Activated CD4-positive, alpha-beta memory T cell treated with anti-CD3 and anti-CD28 coated beads, Interleukin-2, amount 10 ng/mL, durations not matched to agents 7 days and 5 days (primary cell): ENCODE measurements at regions not wholly inside any gene's neighbourhood (a gene's known extent, or its start where the extent isn't known, plus 50 kb on each side); places are given as distances from the start of the nearest gene placed in this dataset.

Experiments
- CTCF ChIA-PET: fragments of 350-600 bp; sonication (Branson Sonifier 250); formaldehyde crosslinking; loops from one replicate; lab custom pipeline; 2021; ENCODE audit warnings: antibody characterized with exemption, inconsistent platforms; lab: Charles Lee
- POLR2A ChIA-PET: fragments of 350-600 bp; sonication (Branson Sonifier 250); formaldehyde crosslinking; loops from one replicate; lab custom pipeline; 2021; ENCODE audit warnings: antibody characterized with exemption; lab: Charles Lee
- DNase-seq: peaks from one replicate; pipeline ENCODE4 v3.0.0-alpha.2; 2020
- H3K27ac Mint-ChIP-seq: one replicate; pipeline ENCODE4 v1.8.0; 2021; ENCODE audit warnings: mild to moderate bottlenecking, mixed read lengths
- H3K27me3 Mint-ChIP-seq: one replicate; pipeline ENCODE4 v1.8.0; 2021; ENCODE audit warnings: mixed read lengths
- H3K36me3 Mint-ChIP-seq: one replicate; pipeline ENCODE4 v1.8.0; 2021; ENCODE audit warnings: low read depth, mixed read lengths
- H3K4me1 Mint-ChIP-seq: one replicate; pipeline ENCODE4 v1.8.0; 2021; ENCODE audit warnings: mixed read lengths
- H3K4me3 Mint-ChIP-seq: one replicate; pipeline ENCODE4 v1.8.0; 2021; ENCODE audit warnings: mild to moderate bottlenecking, mixed read lengths
- H3K9me3 Mint-ChIP-seq: one replicate; pipeline ENCODE4 v1.8.0; 2021; ENCODE audit warnings: mixed read lengths

GRCh38 chr18:22607284-22607635, 189.5 kb upstream of the CTAGE1 start:
- ChIA-PET POLR2A (no interaction called here), CTCF (no interaction called here)
- no peak for DNase-seq
- Mint-ChIP-seq H3K9me3 (no peaks in the 10 kb centered on the region), H3K27ac (no peak overlapping the region), H3K4me3 (no peak overlapping the region), H3K4me1 (no peaks in the 10 kb centered on the region), H3K27me3 (no peaks in the 10 kb centered on the region), H3K36me3 (no peaks in the 10 kb centered on the region)

DNA sequence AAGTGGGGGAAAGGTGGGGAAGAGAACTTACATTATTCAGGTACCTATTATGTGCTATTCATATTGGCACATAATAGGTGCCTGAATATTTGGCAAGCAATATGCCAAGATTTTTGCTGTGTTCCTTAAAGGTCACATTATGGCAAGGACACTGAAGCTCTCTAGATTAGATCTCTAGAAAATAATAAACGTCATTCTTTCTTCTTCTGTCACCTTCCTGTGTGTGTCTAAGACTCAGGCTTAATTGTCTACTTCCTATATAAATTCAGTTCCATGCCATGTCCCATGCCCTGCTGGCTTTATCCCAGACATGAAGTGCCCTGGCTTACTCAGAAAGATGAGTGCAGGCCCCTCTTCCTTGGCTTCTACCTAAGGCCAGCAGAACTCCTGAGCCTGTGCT, 191.1 kb upstream of the CTAGE1 start:
- ChIA-PET CTCF (no interaction called here), POLR2A (no interaction called here)
- H3K27me3 Mint-ChIP-seq, result no peaks in the 10 kb centered on the region
- H3K27ac Mint-ChIP-seq, result no peak overlapping the region
- H3K36me3 Mint-ChIP-seq, result no peaks in the 10 kb centered on the region
- DNase-seq, result no peak
- no peaks in the 10 kb centered on the region for H3K9me3 Mint-ChIP-seq
- H3K4me3 Mint-ChIP-seq, result no peak overlapping the region
- H3K4me1 Mint-ChIP-seq, result no peaks in the 10 kb centered on the region

DNA sequence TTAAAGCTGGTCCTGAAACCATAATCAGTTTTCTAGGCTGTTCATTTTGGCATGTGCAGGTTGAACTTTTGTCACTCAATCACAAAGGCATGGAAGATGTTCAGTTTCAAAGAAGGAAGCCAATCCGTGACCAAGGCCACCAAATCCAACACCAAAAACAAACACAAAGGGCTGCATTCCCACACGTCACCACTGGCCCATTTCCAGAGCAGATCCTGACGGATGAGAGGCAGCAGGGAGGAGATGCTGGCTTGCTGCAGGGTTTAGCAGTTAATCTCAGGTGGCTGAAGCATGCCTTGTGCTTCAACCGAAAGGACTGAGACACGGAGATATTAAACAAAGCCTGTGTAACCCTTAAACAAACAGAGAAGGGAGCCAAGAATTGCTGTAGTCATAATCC, 191.9 kb upstream of the CTAGE1 start:
- Mint-ChIP-seq H3K4me1 (no peaks in the 10 kb centered on the region), H3K27ac (no peak overlapping the region), H3K36me3 (no peaks in the 10 kb centered on the region), H3K27me3 (no peaks in the 10 kb centered on the region), H3K4me3 (no peak overlapping the region), H3K9me3 (no peaks in the 10 kb centered on the region)
- no peak for DNase-seq
- POLR2A ChIA-PET, result no interaction called here
- CTCF ChIA-PET, result no interaction called here

DNA sequence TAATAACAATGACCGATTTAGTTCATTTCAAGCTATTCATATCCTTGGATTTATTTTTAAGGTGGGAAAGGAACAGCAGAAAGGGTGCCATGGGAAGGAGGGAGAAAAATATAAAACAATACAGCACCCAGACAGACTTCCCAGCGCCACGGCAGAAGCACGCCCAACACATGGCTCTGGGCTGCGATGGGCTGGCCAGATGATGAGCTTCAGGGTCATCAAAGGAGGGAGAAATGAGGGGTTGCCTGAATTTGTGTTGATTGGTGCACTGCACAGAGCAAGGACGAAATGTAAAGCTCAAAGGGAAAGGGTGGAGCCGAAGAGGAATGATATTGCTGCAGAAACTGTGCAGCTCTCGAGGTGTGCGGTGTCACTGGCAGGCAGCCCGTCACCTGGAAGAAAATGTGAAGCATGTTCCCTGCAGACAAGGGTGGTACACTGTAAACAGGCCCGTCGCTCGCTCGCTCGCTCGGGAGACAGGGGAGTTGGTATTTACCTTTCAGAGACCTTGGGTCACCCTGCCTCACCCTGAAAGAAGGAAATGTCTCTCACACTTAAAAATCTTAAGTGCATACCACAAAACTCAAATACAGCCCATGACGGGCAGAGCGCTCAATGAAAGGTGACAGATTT, 195.5 kb upstream of the CTAGE1 start:
- CTCF ChIA-PET, result no interaction called here

GRCh38 chr18:22613788-22614187, 196.1 kb upstream of the CTAGE1 start:
- no peak for DNase-seq
- no peaks in the 10 kb centered on the region for H3K9me3 Mint-ChIP-seq
- CTCF ChIA-PET, result no interaction called here
- H3K4me3 Mint-ChIP-seq, result no peak overlapping the region
- H3K4me1 Mint-ChIP-seq, result no peaks in the 10 kb centered on the region
- H3K36me3 Mint-ChIP-seq, result no peaks in the 10 kb centered on the region
- no peak overlapping the region for H3K27ac Mint-ChIP-seq
- no peaks in the 10 kb centered on the region for H3K27me3 Mint-ChIP-seq
- POLR2A ChIA-PET, result no interaction called here

More for the DNA sequence above, 195.5 kb upstream of the CTAGE1 start:
- no peak for DNase-seq
- Mint-ChIP-seq H3K4me1 (no peaks in the 10 kb centered on the region), H3K9me3 (no peaks in the 10 kb centered on the region), H3K36me3 (no peaks in the 10 kb centered on the region), H3K27ac (no peak overlapping the region), H3K4me3 (no peak overlapping the region), H3K27me3 (no peaks in the 10 kb centered on the region)
- POLR2A ChIA-PET, result no interaction called here

DNA sequence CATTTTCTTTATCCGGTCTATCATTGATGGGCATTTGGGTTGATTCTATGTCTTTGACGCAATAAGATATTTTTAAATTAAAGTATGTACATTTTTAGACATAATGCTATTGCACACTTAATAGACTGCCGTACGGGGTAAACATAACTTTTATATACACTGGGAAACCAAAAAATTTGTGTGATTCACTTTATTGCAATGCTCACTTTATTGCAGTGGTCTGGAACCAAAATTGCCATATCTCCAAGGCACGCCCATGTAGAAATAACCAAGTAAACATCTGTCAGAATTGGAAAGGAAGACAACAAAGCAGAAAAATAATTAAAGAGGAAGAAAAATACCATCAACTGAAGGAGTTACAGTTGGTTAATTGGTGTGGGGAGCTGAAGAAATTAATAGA, 205.8 kb upstream of the CTAGE1 start:
- no peak overlapping the region for H3K4me3 Mint-ChIP-seq
- no peak overlapping the region for H3K27ac Mint-ChIP-seq
- DNase-seq, result no peak
- ChIA-PET CTCF (no interaction called here), POLR2A (no interaction called here)
- H3K36me3 Mint-ChIP-seq, result no peaks in the 10 kb centered on the region
- peaks cover 3% of the 10 kb centered on the region for H3K9me3 Mint-ChIP-seq
- H3K27me3 Mint-ChIP-seq, result no peaks in the 10 kb centered on the region
- H3K4me1 Mint-ChIP-seq, result no peaks in the 10 kb centered on the region

- Mint-ChIP-seq H3K4me3 (no peak overlapping the region), H3K9me3 (peaks cover 3% of the 10 kb centered on the region), H3K27me3 (no peaks in the 10 kb centered on the region), H3K36me3 (no peaks in the 10 kb centered on the region), H3K4me1 (no peaks in the 10 kb centered on the region), H3K27ac (no peak overlapping the region)
- POLR2A ChIA-PET, result no interaction called here
- DNase-seq, result no peak
- CTCF ChIA-PET, result no interaction called here
Measured at GRCh38 chr18:22624176-22624575, 206.5 kb upstream of the CTAGE1 start.

GRCh38 chr18:22625406-22625805, 207.7 kb upstream of the CTAGE1 start:
- H3K9me3 Mint-ChIP-seq, result peaks cover 1% of the 10 kb centered on the region
- H3K36me3 Mint-ChIP-seq, result no peaks in the 10 kb centered on the region
- no peak overlapping the region for H3K27ac Mint-ChIP-seq
- no peak overlapping the region for H3K4me3 Mint-ChIP-seq
- ChIA-PET POLR2A (no interaction called here), CTCF (no interaction called here)
- H3K4me1 Mint-ChIP-seq, result no peaks in the 10 kb centered on the region
- no peak for DNase-seq
- H3K27me3 Mint-ChIP-seq, result no peaks in the 10 kb centered on the region

- CTCF ChIA-PET, result no interaction called here
- Mint-ChIP-seq H3K4me1 (no peaks in the 10 kb centered on the region), H3K9me3 (no peaks in the 10 kb centered on the region), H3K4me3 (no peak overlapping the region), H3K36me3 (no peaks in the 10 kb centered on the region), H3K27me3 (no peaks in the 10 kb centered on the region), H3K27ac (no peak overlapping the region)
- POLR2A ChIA-PET, result no interaction called here
- no peak for DNase-seq
Measured at GRCh38 chr18:22626771-22627170, 209.1 kb upstream of the CTAGE1 start.

GRCh38 chr18:22627506-22627905, 209.8 kb upstream of the CTAGE1 start:
- Mint-ChIP-seq H3K9me3 (no peaks in the 10 kb centered on the region), H3K4me3 (no peak overlapping the region), H3K36me3 (no peaks in the 10 kb centered on the region), H3K4me1 (no peaks in the 10 kb centered on the region), H3K27ac (no peak overlapping the region), H3K27me3 (no peaks in the 10 kb centered on the region)
- ChIA-PET POLR2A (no interaction called here), CTCF (no interaction called here)
- DNase-seq, result no peak

- H3K27ac Mint-ChIP-seq, result no peak overlapping the region
- POLR2A ChIA-PET, result no interaction called here
- H3K4me3 Mint-ChIP-seq, result no peak overlapping the region
- CTCF ChIA-PET, result no interaction called here
- no peaks in the 10 kb centered on the region for H3K36me3 Mint-ChIP-seq
- no peaks in the 10 kb centered on the region for H3K4me1 Mint-ChIP-seq
- no peaks in the 10 kb centered on the region for H3K27me3 Mint-ChIP-seq
- no peaks in the 10 kb centered on the region for H3K9me3 Mint-ChIP-seq
- no peak for DNase-seq
Measured at GRCh38 chr18:22628795-22629510, 211.2 kb upstream of the CTAGE1 start.

- Mint-ChIP-seq H3K4me1 (no peaks in the 10 kb centered on the region), H3K36me3 (no peaks in the 10 kb centered on the region)
- POLR2A ChIA-PET, result no interaction called here
Measured at GRCh38 chr18:22630980-22631379, 213.3 kb upstream of the CTAGE1 start.

DNA sequence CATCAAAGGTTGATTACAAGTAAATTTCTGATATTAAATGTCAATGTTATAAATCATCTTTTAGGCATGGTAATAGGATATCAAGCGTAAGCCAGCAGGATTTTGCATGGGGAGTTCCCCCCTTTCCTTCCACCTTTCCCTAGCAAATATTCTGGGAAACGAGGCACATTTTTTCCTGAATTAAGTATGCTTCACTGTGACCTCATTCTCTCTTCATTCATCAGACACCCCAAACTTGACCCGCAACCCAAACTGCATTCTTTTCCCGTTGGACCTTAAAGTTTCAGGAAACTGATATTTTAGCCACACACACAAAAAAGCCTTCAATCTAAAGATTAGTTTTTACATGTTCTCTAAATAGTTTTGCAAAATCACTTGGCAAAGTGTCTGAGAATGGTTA, 214.5 kb upstream of the CTAGE1 start:
- ChIA-PET POLR2A (no interaction called here), CTCF (no interaction called here)
- H3K27me3 Mint-ChIP-seq, result no peaks in the 10 kb centered on the region
- no peak overlapping the region for H3K4me3 Mint-ChIP-seq
- H3K27ac Mint-ChIP-seq, result no peak overlapping the region
- no peaks in the 10 kb centered on the region for H3K9me3 Mint-ChIP-seq
- DNase-seq, result no peak
- H3K4me1 Mint-ChIP-seq, result no peaks in the 10 kb centered on the region
- H3K36me3 Mint-ChIP-seq, result no peaks in the 10 kb centered on the region

More at GRCh38 chr18:22630980-22631379, 213.3 kb upstream of the CTAGE1 start:
- Mint-ChIP-seq H3K27ac (no peak overlapping the region), H3K9me3 (no peaks in the 10 kb centered on the region), H3K27me3 (no peaks in the 10 kb centered on the region), H3K4me3 (no peak overlapping the region)
- no peak for DNase-seq
- CTCF ChIA-PET, result no interaction called here

- CTCF ChIA-PET, result no interaction called here
- Mint-ChIP-seq H3K4me3 (no peak overlapping the region), H3K9me3 (peaks cover 4% of the 10 kb centered on the region), H3K27me3 (no peaks in the 10 kb centered on the region), H3K27ac (no peak overlapping the region), H3K36me3 (no peaks in the 10 kb centered on the region), H3K4me1 (no peaks in the 10 kb centered on the region)
- no peak for DNase-seq
- POLR2A ChIA-PET, result no interaction called here
Measured at GRCh38 chr18:22634464-22634863, 216.7 kb upstream of the CTAGE1 start.
